HEK293T (cell line): ENCODE measurements at regions not wholly inside any gene's neighbourhood (a gene's known extent, or its start where the extent isn't known, plus 50 kb on each side); places are given as distances from the start of the nearest gene placed in this dataset.

Source experiments
- ARNT ChIP-seq: fragments of 450-650 bp; IDR thresholded peaks from 2 replicates; pipeline ENCODE4 v1.6.1; 2017; ENCODE audit warnings: mild to moderate bottlenecking
- ELF4 ChIP-seq: fragments of 450-650 bp; IDR thresholded peaks from 2 replicates; pipeline ENCODE4 v1.6.1; 2017; ENCODE audit warnings: antibody characterized with exemption
- FOXA1 ChIP-seq: fragments of 450-650 bp; IDR thresholded peaks from 2 replicates; pipeline ENCODE4 v1.6.1; 2016; ENCODE audit warnings: mild to moderate bottlenecking
- FOXK2 ChIP-seq: fragments of 450-650 bp; IDR thresholded peaks from 2 replicates; pipeline ENCODE4 v1.6.1; 2016; ENCODE audit warnings: mild to moderate bottlenecking
- FOXM1 ChIP-seq: fragments of 450-650 bp; IDR thresholded peaks from 2 replicates; pipeline ENCODE4 v1.6.1; 2017; ENCODE audit warnings: mild to moderate bottlenecking, borderline replicate concordance
- L3MBTL2 ChIP-seq: fragments of 450-650 bp; conservative IDR thresholded peaks from 2 replicates; pipeline ENCODE4 v1.6.1; 2016; ENCODE audit warnings: mild to moderate bottlenecking
- LEF1 ChIP-seq: fragments of 450-650 bp; IDR thresholded peaks from 2 replicates; pipeline ENCODE4 v1.6.1; 2017; ENCODE audit warnings: mild to moderate bottlenecking, borderline replicate concordance
- SP1 ChIP-seq: fragments of 450-650 bp; IDR thresholded peaks from 2 replicates; pipeline ENCODE4 v1.6.1; 2017

DNA sequence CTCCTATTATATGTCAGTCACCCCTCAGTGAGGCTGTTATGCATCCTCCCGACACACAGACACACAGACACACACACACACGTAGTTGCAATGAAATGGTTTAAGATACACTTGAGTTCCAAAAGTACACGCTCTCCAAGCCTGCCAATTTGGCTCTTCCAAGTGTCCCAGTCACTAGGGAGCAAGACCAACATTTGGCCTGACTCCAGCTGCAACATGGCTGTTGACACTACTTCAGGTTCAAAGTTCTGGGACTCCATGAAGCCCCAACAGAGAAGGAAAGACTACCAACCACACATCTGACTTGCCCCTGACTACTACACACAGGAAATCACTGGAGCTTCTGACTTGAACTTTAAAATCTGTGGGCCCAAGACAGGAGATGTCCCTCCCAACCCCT lies 128.1 kb upstream of the KCNJ18 start:
- TF ChIP-seq ELF4 (no peak), L3MBTL2 (no peak), SP1 (no peak), LEF1 (no peak), ARNT (no peak), FOXM1 (no peak), FOXK2 (no peak), FOXA1 (no peak)
